ENCODE measurements at regions not wholly inside any gene's neighbourhood (a gene's known extent, or its start where the extent isn't known, plus 50 kb on each side); places are given as distances from the start of the nearest gene placed in this dataset.

DNA sequence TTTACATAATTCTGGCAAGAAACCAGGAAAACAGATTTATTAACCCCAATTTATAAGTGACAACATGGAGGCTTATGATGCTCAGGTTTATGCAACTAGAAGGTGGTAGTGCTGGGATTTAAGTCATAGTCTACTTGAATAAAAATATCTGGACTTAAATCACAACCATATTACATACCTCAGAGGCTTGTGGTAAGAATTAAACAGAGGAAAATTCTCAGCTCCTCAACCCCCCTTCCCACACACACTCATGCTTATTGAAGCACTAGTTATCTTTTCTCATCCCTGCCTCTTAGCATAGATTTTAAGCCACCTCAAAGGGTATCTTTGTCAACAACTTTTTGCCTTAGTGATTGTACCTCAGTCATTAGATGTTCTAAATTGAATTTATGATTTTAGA lies 731.0 kb downstream of the PRELID2 start:
- TF ChIP-seq, protein P1, sequence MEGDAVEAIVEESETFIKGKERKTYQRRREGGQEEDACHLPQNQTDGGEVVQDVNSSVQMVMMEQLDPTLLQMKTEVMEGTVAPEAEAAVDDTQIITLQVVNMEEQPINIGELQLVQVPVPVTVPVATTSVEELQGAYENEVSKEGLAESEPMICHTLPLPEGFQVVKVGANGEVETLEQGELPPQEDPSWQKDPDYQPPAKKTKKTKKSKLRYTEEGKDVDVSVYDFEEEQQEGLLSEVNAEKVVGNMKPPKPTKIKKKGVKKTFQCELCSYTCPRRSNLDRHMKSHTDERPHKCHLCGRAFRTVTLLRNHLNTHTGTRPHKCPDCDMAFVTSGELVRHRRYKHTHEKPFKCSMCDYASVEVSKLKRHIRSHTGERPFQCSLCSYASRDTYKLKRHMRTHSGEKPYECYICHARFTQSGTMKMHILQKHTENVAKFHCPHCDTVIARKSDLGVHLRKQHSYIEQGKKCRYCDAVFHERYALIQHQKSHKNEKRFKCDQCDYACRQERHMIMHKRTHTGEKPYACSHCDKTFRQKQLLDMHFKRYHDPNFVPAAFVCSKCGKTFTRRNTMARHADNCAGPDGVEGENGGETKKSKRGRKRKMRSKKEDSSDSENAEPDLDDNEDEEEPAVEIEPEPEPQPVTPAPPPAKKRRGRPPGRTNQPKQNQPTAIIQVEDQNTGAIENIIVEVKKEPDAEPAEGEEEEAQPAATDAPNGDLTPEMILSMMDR (optimal IDR thresholded peaks at IDR 0.05 in 1 of 3, IDR thresholded peaks at IDR 0.05 in 1 of 3, conservative IDR thresholded peaks at IDR 0.05 in 1 of 3; ENCODE audit: extremely low read depth in 1 of 3, insufficient read depth in 2 of 3, low read length in 3 of 3) = no peak
- TF ChIP-seq EZH2 (IDR thresholded peaks at IDR 0.05; ENCODE audit: low read length) = no peak

Measured in keratinocyte (primary cell).